Fibroblast of pulmonary artery (primary cell): ENCODE measurements at regions not wholly inside any gene's neighbourhood (a gene's known extent, or its start where the extent isn't known, plus 50 kb on each side); places are given as distances from the start of the nearest gene placed in this dataset.

Experiments used
- DNase-seq: peaks from one replicate; pipeline ENCODE4 v3.0.0-alpha.2; 2010; ENCODE audit warnings: low read depth
- H3K4me3 ChIP-seq: replicated peaks from 2 replicates; pipeline ENCODE4 v1.5.1; 2011; ENCODE audit warnings: low read depth, mild to moderate bottlenecking, control low read depth, low read length, moderate library complexity
- TF ChIP-seq, protein P1 (sequence below): IDR thresholded peaks from 2 replicates; pipeline ENCODE4 v1.5.1; 2011; ENCODE audit warnings: mild to moderate bottlenecking, control low read depth, low read length, inconsistent platforms; ENCODE audit errors: missing control alignments

DNA sequence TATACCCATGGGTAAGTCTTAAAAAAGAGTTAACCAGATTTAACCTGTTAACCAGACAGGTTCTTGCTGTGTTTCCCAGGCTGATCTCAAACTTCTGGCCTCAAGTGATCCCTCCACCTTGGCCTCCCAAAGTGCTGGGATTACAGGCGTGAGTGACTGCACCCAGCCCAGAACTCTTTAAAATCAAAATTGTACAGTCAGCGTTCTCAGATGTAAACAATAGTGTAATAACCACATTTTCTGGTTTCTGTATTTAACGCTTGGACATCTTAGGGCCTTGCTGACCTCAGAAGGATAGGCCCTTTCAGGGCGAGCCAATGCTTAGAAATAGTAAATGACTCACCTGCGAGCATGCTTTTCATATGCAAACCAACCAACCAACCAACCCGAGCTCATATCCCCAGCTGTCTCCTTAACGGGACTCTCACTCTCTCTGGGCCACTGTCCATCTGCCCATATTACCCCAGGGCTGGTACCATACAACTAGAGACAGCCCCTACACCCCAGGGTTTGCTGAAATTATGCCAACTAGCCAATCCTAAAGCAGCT lies 415.0 kb upstream of the XYLT1 start:
- no peak overlapping the region for H3K4me3 ChIP-seq
- DNase-seq: no peak
- TF ChIP-seq, protein P1, sequence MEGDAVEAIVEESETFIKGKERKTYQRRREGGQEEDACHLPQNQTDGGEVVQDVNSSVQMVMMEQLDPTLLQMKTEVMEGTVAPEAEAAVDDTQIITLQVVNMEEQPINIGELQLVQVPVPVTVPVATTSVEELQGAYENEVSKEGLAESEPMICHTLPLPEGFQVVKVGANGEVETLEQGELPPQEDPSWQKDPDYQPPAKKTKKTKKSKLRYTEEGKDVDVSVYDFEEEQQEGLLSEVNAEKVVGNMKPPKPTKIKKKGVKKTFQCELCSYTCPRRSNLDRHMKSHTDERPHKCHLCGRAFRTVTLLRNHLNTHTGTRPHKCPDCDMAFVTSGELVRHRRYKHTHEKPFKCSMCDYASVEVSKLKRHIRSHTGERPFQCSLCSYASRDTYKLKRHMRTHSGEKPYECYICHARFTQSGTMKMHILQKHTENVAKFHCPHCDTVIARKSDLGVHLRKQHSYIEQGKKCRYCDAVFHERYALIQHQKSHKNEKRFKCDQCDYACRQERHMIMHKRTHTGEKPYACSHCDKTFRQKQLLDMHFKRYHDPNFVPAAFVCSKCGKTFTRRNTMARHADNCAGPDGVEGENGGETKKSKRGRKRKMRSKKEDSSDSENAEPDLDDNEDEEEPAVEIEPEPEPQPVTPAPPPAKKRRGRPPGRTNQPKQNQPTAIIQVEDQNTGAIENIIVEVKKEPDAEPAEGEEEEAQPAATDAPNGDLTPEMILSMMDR: no peak

DNA sequence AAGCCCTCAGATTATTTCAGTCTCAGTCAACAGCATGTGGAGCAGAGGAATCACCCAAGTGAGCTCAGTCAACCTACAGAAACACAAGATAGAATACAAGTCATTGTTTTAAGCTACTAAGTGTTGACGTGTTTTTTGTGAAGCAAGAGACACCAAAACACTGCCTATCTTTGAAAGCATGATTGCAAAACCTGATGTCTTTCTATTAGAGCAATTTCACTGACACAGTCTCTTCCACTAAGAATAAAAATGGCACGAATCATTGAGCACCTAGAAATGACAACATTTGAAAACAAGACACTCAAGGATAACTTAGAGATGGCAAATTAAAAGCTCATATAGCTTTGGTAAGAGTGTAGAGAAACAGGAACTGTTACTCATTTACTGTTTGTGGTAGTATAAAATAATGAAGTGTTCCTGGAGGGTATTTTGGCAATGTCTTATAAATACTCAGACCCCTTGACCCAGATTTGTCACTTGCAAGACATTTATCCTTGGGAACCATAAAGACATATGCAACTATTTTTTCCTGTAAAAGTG lies 407.1 kb upstream of the XYLT1 start:
- no peak for DNase-seq
- no peak overlapping the region for H3K4me3 ChIP-seq
- TF ChIP-seq, protein P1: no peak

DNA sequence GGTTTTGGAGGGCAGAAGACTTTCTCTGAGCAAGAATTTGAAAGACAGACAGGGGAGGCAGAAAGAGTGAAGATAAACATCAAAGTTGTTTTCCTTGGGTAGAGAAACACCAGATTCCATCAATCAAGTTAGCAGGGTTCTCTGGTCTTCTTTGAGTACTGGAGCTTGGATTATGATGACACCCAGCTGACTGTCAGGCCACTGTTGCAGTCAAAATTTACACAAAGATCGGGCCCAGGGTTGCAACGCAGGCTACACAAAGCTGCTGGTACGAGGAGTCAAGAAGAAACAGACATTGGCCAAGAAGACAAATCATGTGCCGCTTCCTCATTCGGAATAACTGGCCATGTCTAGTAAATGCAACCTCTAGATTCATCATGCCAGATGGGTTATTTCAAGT lies 396.2 kb upstream of the XYLT1 start:
- no peak overlapping the region for H3K4me3 ChIP-seq
- no peak for DNase-seq
- TF ChIP-seq, protein P1: no peak

DNA sequence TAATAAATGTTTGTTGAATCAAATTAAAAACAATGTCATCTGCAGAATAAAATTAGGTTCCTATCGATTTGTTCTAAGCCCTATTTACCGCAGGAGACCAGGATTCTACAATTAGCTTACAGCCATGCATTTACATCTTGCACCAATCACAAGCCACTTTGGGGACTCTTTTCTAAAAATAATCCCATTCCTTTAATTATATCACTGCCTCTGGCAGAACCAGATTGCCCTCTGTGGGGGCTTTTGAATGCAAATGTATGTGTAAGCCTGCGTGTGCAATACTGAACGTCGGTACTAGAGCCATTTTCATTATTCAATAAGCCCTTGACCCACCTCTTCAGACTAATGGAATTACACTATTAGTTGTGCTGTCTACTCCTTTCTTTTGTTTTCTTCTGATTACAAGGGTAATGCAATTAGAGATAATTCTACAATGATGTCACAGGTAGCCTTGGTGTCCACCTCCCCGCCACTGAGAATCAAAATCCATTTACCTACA lies 391.3 kb upstream of the XYLT1 start:
- no peak for DNase-seq
- TF ChIP-seq, protein P1: no peak
- no peak overlapping the region for H3K4me3 ChIP-seq

DNA sequence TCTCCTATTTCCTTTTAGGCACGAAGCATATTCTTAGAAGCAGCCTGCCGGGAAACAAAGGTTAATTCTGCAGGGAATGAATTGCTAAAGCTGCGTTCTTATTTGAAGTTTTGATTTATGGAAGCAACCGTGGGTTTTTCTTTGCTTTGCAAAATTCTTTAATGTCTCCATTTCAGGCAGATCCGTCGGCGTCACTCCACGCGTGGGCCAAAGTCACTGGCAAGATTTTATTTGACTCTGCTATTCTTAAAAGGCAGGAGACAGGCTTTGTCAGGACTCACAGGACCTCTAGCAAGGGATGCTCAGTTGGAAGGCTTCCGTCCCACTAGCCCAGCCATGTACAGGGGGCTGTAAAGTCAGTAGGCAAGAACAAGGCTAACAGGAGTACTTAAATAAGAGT lies 387.3 kb upstream of the XYLT1 start:
- no peak overlapping the region for H3K4me3 ChIP-seq
- TF ChIP-seq, protein P1: no peak
- DNase-seq: no peak

DNA sequence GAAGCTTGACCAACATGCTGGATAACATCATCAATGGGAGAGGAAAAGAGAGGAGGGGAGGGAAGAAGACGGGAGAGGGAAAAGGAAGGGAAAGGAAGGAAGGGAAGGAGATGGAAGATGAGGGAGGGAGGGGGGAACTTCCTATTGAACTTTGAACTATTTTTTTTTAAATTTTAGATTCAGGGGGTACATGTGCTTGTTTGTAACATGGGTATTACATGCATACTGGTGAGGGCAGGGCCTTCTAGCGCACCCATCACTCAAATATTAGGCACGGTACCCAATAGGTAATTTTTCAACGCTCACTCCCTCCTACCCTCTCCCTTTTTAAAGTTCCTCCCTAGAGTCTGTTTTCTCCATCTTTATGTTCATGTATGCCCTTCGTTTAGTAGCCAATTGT lies 383.2 kb upstream of the XYLT1 start:
- H3K4me3 ChIP-seq: no peak overlapping the region
- no peak for DNase-seq
- TF ChIP-seq, protein P1: no peak
